ENCODE measurements at regions not wholly inside any gene's neighbourhood (a gene's known extent, or its start where the extent isn't known, plus 50 kb on each side); places are given as distances from the start of the nearest gene placed in this dataset.

- H3K36me3 Mint-ChIP-seq, result no peaks in the 10 kb centered on the region
- DNase-seq, result peak; percentile 79 to 85 (median 79)
- peaks cover 7% of the 10 kb centered on the region in 2 donors for H3K4me1 Mint-ChIP-seq
- peak overlapping the region; percentile 90 to 96 (median 94) for H3K27ac Mint-ChIP-seq
- H3K4me3 Mint-ChIP-seq, result peak overlapping the region; percentile 91 to 97 (median 96)
- peaks cover 5 to 10% (median 8%) of the 10 kb centered on the region in 3 donors for H3K27me3 Mint-ChIP-seq (ENCODE audit: low read depth in 3 of 3)
- H3K9me3 Mint-ChIP-seq, result peaks cover 0 to 3% (median 0%) of the 10 kb centered on the region in 6 donors
Observed at GRCh38 chr9:6703898-6704639, 53.7 kb upstream of the KDM4C start.

GRCh38 chr9:6702707-6703106 lies 55.1 kb upstream of the KDM4C start:
- Mint-ChIP-seq H3K36me3 (no peaks in the 10 kb centered on the region), H3K9me3 (peaks cover 0 to 3% (median 0%) of the 10 kb centered on the region in 6 donors), H3K4me1 (peaks cover 7% of the 10 kb centered on the region in 2 donors), H3K4me3 (peak overlapping the region; percentile 91 to 97 (median 96)), H3K27ac (peak overlapping the region in 5 of 6 donors; percentile 36 to 93 (median 53)), H3K27me3 (ENCODE audit: low read depth in 3 of 3) (peaks cover 5 to 10% (median 8%) of the 10 kb centered on the region in 3 donors)
- no peak for DNase-seq

GRCh38 chr9:6696178-6696577 lies 50.6 kb upstream of the GLDC start:
- Mint-ChIP-seq H3K27me3 (ENCODE audit: low read depth in 3 of 3) (no peaks in the 10 kb centered on the region), H3K4me1 (no peaks in the 10 kb centered on the region), H3K4me3 (no peak overlapping the region), H3K9me3 (peaks cover 0 to under 1% (median 0%) of the 10 kb centered on the region in 6 donors), H3K36me3 (no peaks in the 10 kb centered on the region), H3K27ac (no peak overlapping the region)
- DNase-seq, result no peak

- no peaks in the 10 kb centered on the region for H3K4me1 Mint-ChIP-seq
- no peak overlapping the region for H3K4me3 Mint-ChIP-seq
Observed at GRCh38 chr9:6695121-6695814, 49.7 kb upstream of the GLDC start.

More at GRCh38 chr9:6695121-6695814, 49.7 kb upstream of the GLDC start:
- Mint-ChIP-seq H3K9me3 (no peaks in the 10 kb centered on the region), H3K27ac (no peak overlapping the region), H3K36me3 (no peaks in the 10 kb centered on the region), H3K27me3 (ENCODE audit: low read depth in 3 of 3) (no peaks in the 10 kb centered on the region)
- DNase-seq, result no peak
